C4-2B (cell line): ENCODE measurements at regions not wholly inside any gene's neighbourhood (a gene's known extent, or its start where the extent isn't known, plus 50 kb on each side); places are given as distances from the start of the nearest gene placed in this dataset.

Experiments
- ZFX ChIP-seq: fragments of 450-650 bp; IDR thresholded peaks from 2 replicates; pipeline ENCODE4 v1.6.1; 2017
- TF ChIP-seq, protein P1 (sequence below): fragments of 450-650 bp; conservative IDR thresholded peaks from 2 replicates; pipeline ENCODE4 v1.5.1; 2017; ENCODE audit warnings: mild to moderate bottlenecking

DNA sequence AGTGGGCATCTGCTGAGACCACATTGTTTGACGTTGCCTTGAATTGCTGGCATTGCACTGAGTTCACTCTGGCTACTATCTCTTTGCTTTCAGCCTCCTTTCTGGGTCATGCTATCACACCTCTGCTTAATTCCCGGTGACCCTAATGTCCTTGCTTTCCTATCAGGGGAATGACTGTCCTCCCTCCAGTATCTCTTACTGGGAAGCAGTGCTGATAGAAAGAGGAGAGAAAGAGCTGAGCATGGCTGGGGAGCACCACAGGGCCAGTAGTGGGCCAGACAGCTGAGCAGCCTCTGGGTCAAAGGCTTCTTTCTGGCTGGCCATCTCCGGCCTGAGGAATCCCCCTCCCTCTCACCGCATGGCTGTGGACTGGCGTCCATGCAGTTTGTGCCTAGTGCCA is 428.7 kb downstream of the INHBA start:
- TF ChIP-seq, protein P1, sequence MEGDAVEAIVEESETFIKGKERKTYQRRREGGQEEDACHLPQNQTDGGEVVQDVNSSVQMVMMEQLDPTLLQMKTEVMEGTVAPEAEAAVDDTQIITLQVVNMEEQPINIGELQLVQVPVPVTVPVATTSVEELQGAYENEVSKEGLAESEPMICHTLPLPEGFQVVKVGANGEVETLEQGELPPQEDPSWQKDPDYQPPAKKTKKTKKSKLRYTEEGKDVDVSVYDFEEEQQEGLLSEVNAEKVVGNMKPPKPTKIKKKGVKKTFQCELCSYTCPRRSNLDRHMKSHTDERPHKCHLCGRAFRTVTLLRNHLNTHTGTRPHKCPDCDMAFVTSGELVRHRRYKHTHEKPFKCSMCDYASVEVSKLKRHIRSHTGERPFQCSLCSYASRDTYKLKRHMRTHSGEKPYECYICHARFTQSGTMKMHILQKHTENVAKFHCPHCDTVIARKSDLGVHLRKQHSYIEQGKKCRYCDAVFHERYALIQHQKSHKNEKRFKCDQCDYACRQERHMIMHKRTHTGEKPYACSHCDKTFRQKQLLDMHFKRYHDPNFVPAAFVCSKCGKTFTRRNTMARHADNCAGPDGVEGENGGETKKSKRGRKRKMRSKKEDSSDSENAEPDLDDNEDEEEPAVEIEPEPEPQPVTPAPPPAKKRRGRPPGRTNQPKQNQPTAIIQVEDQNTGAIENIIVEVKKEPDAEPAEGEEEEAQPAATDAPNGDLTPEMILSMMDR: no peak
- TF ChIP-seq ZFX: no peak
